Nephron progenitor cell (in vitro differentiated cells): ENCODE measurements at regions not wholly inside any gene's neighbourhood (a gene's known extent, or its start where the extent isn't known, plus 50 kb on each side); places are given as distances from the start of the nearest gene placed in this dataset.

Source experiments
- DNase-seq: peaks from one replicate; pipeline ENCODE4 v3.0.0; 2021
- H3K27ac Mint-ChIP-seq: 2 replicates; pipeline ENCODE4 v1.8.0; 2021; ENCODE audit warnings: mild to moderate bottlenecking, moderate library complexity, mixed read lengths
- H3K27me3 Mint-ChIP-seq: 2 replicates; pipeline ENCODE4 v1.8.0; 2021; ENCODE audit warnings: mild to moderate bottlenecking, low read depth, mixed read lengths; ENCODE audit not compliant: poor library complexity
- H3K36me3 Mint-ChIP-seq: 2 replicates; pipeline ENCODE4 v1.8.0; 2021; ENCODE audit warnings: low read depth, mixed read lengths
- H3K4me1 Mint-ChIP-seq: 2 replicates; pipeline ENCODE4 v1.8.0; 2021; ENCODE audit warnings: mixed read lengths
- H3K4me3 Mint-ChIP-seq: 2 replicates; pipeline ENCODE4 v1.8.0; 2021; ENCODE audit warnings: mild to moderate bottlenecking, moderate library complexity, mixed read lengths
- H3K9me3 Mint-ChIP-seq: 2 replicates; pipeline ENCODE4 v1.8.0; 2021; ENCODE audit warnings: mild to moderate bottlenecking, moderate library complexity, mixed read lengths
- TF ChIP-seq, protein P1 (sequence below): fragments of 200-600 bp; sonication (generic); IDR thresholded peaks from 2 replicates; pipeline ENCODE4 v1.5.0; 2021; ENCODE audit warnings: antibody characterized with exemption

DNA sequence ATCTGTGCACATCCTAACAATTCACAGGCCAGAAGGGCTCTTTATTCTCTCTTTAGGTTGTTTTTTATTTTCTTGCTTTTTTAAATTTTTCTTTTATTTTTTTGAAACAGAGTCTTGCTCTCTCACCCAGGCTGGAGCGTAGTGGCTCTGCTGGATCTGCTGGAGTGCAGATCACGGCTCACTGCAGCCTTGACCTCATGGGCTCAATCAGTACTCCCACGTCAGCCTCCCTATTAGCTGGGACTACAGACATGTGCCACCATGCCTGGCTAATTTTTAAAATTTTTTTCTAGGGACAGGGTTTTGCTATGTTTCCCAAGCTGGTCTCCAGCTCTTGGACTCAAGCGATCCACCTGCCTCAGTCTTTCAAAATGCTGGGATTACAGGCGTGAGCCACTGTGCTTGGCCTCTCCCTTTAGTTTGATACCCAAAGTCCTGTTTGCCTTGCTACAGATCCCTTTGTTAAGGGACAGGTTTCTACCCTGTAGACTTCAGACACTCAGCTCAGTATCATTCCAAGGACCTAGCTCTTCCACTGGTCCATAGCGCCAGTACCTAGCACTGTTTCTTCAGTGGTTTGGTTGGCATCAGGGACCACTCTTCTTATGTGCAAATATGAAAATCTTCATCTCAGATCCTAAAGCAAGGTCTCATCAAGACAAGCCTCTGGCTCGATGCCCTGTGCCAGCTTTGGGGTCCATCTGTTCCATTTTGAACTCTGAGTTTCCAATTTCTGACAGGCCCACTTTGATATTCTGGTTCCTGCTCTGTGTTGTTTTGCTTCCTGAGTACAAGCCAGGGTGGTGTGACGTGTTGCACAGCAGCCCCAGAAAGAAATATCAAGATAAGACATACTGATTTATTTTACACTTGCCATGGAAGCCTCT is 211.7 kb downstream of the FAT3 start:
- H3K27me3 Mint-ChIP-seq, result no peaks in the 10 kb centered on the region
- peaks cover 53% of the 10 kb centered on the region for H3K4me1 Mint-ChIP-seq
- no peak for DNase-seq
- H3K36me3 Mint-ChIP-seq, result no peaks in the 10 kb centered on the region
- H3K4me3 Mint-ChIP-seq, result no peak overlapping the region
- TF ChIP-seq, protein P1, sequence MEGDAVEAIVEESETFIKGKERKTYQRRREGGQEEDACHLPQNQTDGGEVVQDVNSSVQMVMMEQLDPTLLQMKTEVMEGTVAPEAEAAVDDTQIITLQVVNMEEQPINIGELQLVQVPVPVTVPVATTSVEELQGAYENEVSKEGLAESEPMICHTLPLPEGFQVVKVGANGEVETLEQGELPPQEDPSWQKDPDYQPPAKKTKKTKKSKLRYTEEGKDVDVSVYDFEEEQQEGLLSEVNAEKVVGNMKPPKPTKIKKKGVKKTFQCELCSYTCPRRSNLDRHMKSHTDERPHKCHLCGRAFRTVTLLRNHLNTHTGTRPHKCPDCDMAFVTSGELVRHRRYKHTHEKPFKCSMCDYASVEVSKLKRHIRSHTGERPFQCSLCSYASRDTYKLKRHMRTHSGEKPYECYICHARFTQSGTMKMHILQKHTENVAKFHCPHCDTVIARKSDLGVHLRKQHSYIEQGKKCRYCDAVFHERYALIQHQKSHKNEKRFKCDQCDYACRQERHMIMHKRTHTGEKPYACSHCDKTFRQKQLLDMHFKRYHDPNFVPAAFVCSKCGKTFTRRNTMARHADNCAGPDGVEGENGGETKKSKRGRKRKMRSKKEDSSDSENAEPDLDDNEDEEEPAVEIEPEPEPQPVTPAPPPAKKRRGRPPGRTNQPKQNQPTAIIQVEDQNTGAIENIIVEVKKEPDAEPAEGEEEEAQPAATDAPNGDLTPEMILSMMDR, result no peak
- H3K27ac Mint-ChIP-seq, result peak overlapping the region; percentile 37
- no peaks in the 10 kb centered on the region for H3K9me3 Mint-ChIP-seq

GRCh38 chr11:92439133-92439532 is 214.5 kb downstream of the FAT3 start:
- H3K4me3 Mint-ChIP-seq, result no peak overlapping the region
- H3K4me1 Mint-ChIP-seq, result peaks cover 64% of the 10 kb centered on the region
- TF ChIP-seq, protein P1, result no peak
- H3K36me3 Mint-ChIP-seq, result peaks cover 8% of the 10 kb centered on the region
- H3K9me3 Mint-ChIP-seq, result no peaks in the 10 kb centered on the region
- no peaks in the 10 kb centered on the region for H3K27me3 Mint-ChIP-seq
- DNase-seq, result no peak
- no peak overlapping the region for H3K27ac Mint-ChIP-seq

- no peaks in the 10 kb centered on the region for H3K27me3 Mint-ChIP-seq
- peak overlapping the region; percentile 30 for H3K27ac Mint-ChIP-seq
- no peaks in the 10 kb centered on the region for H3K9me3 Mint-ChIP-seq
- TF ChIP-seq, protein P1, result no peak
- H3K4me3 Mint-ChIP-seq, result no peak overlapping the region
- H3K36me3 Mint-ChIP-seq, result peaks cover 18% of the 10 kb centered on the region
- DNase-seq, result no peak
- peaks cover 76% of the 10 kb centered on the region for H3K4me1 Mint-ChIP-seq
Measured at GRCh38 chr11:92440701-92441442, 216.3 kb downstream of the FAT3 start.

GRCh38 chr11:92441443-92441726 is 216.8 kb downstream of the FAT3 start:
- no peaks in the 10 kb centered on the region for H3K9me3 Mint-ChIP-seq
- no peak overlapping the region for H3K4me3 Mint-ChIP-seq
- no peaks in the 10 kb centered on the region for H3K27me3 Mint-ChIP-seq
- DNase-seq, result no peak
- H3K36me3 Mint-ChIP-seq, result peaks cover 18% of the 10 kb centered on the region
- H3K4me1 Mint-ChIP-seq, result peaks cover 72% of the 10 kb centered on the region
- TF ChIP-seq, protein P1, result no peak
- no peak overlapping the region for H3K27ac Mint-ChIP-seq

DNA sequence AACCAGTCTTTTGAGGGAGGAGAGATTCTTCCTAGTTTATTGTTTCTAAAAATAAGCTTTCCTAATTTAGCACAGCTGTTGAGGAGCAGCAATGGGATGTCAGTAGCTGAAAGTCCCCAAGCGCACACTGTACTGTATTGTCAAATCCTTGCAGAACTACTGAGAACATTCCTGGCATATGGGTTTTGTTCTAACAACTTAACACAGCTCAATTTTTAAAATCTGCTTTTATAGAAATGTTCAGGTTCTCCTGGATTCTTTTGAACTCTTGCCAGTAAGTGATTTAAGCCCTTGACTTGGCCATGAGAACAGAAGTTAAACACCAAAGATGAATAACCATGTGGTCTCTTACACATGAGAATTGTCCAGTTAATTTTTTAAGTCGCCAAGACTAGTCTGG is 218.6 kb downstream of the FAT3 start:
- peaks cover 75% of the 10 kb centered on the region for H3K4me1 Mint-ChIP-seq
- H3K9me3 Mint-ChIP-seq, result no peaks in the 10 kb centered on the region
- no peak for DNase-seq
- H3K27ac Mint-ChIP-seq, result peak overlapping the region; percentile 20
- H3K36me3 Mint-ChIP-seq, result peaks cover 18% of the 10 kb centered on the region
- H3K4me3 Mint-ChIP-seq, result no peak overlapping the region
- H3K27me3 Mint-ChIP-seq, result peaks cover 7% of the 10 kb centered on the region
- TF ChIP-seq, protein P1, result no peak
